GM06990 (cell line): ENCODE measurements at regions not wholly inside any gene's neighbourhood (a gene's known extent, or its start where the extent isn't known, plus 50 kb on each side); places are given as distances from the start of the nearest gene placed in this dataset.
"Not testable (repeated sequence)": the region's sequence is repeated elsewhere in the genome, so short reads cannot be mapped to it uniquely, and the experiment has no call there.

Source experiments
- DNase-seq: peaks from one replicate; pipeline ENCODE4 v3.0.0-alpha.2; 2011; ENCODE audit not compliant: insufficient read length; ENCODE audit errors: extremely low read depth
- H3K27me3 ChIP-seq: replicated peaks from 2 replicates; pipeline ENCODE4 v1.6.0; 2011; ENCODE audit warnings: low read length; ENCODE audit not compliant: control insufficient read depth, insufficient read depth
- H3K36me3 ChIP-seq: 2 replicates; pipeline ENCODE4 v1.5.1; 2011; ENCODE audit warnings: low read length; ENCODE audit not compliant: control insufficient read depth, insufficient read depth
- H3K4me3 ChIP-seq: replicated peaks from 2 replicates; pipeline ENCODE4 v1.5.1; 2011; ENCODE audit warnings: low read depth, mild to moderate bottlenecking, control low read depth, low read length
- CTCF ChIP-seq: IDR thresholded peaks from 2 replicates; pipeline ENCODE4 v1.5.1; 2011; ENCODE audit warnings: low read length, control low read depth, mild to moderate bottlenecking, inconsistent platforms; ENCODE audit not compliant: insufficient read depth, poor library complexity, severe bottlenecking

GRCh38 chr7:93804726-93805125, 85.8 kb downstream of the TFPI2 start:
- Histone ChIP-seq H3K4me3 (no peak overlapping the region), H3K36me3 (no peaks in the 10 kb centered on the region), H3K27me3 (no peaks in the 10 kb centered on the region)
- no peak for TF ChIP-seq CTCF
- DNase-seq = no peak

- Histone ChIP-seq H3K36me3 (no peaks in the 10 kb centered on the region), H3K4me3 (no peak overlapping the region), H3K27me3 (no peaks in the 10 kb centered on the region)
- peak; percentile 51 for TF ChIP-seq CTCF
- DNase-seq = no peak
Observed at GRCh38 chr7:93799750-93800357, 90.7 kb downstream of the TFPI2 start.

- not testable (repeated sequence) for DNase-seq, H3K27me3 ChIP-seq, H3K36me3 ChIP-seq, H3K4me3 ChIP-seq
Observed at GRCh38 chr7:93793084-93793697, 97.4 kb downstream of the TFPI2 start.

DNA sequence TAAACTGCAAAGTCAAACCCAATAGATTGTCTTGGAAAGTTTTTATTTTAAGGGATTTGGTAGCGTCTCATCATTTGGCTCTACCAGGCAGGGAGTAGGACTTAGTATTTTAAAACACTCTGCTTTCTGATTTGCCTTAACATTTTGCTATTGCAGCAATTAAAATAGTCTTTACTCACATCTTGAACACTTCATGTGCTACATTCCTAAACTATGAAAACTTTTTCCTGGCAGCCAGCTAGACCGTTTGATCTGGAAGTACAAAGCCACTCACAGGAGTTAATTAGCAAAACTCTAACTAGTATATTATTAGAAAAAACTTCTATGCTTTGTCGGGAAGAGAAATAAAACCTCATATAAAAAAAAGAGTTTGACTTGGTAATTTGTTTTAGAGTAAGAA, 111.4 kb downstream of the TFPI2 start:
- no peak for DNase-seq
- TF ChIP-seq CTCF = no peak
- Histone ChIP-seq H3K4me3 (no peak overlapping the region), H3K27me3 (no peaks in the 10 kb centered on the region; the same call in 1 of the 2 replicates), H3K36me3 (no peaks in the 10 kb centered on the region)

DNA sequence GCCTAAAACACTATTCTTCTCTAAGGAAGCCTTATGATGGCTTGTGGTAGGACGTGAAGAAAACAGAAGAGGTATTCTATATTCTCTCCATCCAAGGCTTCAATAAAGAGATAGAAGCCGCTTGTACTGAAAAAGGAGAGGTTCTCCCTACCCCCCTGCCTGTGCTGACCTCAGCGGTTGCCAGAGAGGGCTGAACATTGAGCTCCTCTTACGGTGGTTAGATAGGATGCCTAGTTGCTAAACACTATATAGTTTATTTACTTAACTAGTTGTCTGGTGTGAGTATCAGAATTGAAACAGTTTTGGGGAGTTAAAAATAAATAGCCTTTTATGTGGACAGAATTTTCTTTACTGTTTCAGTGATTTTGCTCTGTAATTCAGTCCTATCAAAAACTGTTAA, 112.2 kb downstream of the TFPI2 start:
- no peak for TF ChIP-seq CTCF
- H3K27me3 ChIP-seq = no peaks in the 10 kb centered on the region; the same call in 1 of the 2 replicates
- H3K4me3 ChIP-seq = no peak overlapping the region
- DNase-seq = no peak
- no peaks in the 10 kb centered on the region for H3K36me3 ChIP-seq

GRCh38 chr7:93773446-93773845, 117.1 kb downstream of the TFPI2 start:
- no peak for DNase-seq
- H3K27me3 ChIP-seq = no peaks in the 10 kb centered on the region; the same call in 1 of the 2 replicates
- H3K36me3 ChIP-seq = no peaks in the 10 kb centered on the region
- no peak overlapping the region for H3K4me3 ChIP-seq
- TF ChIP-seq CTCF = no peak
